NCI-H446 treated with DMSO at 0.1 percent for 48 hours (cell line): ENCODE measurements at regions not wholly inside any gene's neighbourhood (a gene's known extent, or its start where the extent isn't known, plus 50 kb on each side); places are given as distances from the start of the nearest gene placed in this dataset.

ENCODE experiments used
- DNase-seq: peaks from one replicate; lab custom pipeline; 2025; lab: John Stamatoyannopoulos, UW

- no peak for DNase-seq
Observed at GRCh38 chr11:127640561-127641451, 640.2 kb upstream of the KIRREL3 start.

GRCh38 chr11:127639916-127640315 lies 639.3 kb upstream of the KIRREL3 start:
- peak; percentile 24 for DNase-seq

GRCh38 chr11:127632976-127633680 lies 632.6 kb upstream of the KIRREL3 start:
- DNase-seq: no peak

- DNase-seq: no peak
Observed at GRCh38 chr11:127632546-127632945, 632.0 kb upstream of the KIRREL3 start.

- DNase-seq: no peak
Observed at GRCh38 chr11:127631974-127632373, 631.4 kb upstream of the KIRREL3 start.

GRCh38 chr11:127629200-127629599 lies 628.6 kb upstream of the KIRREL3 start:
- no peak for DNase-seq

- no peak for DNase-seq
Observed at GRCh38 chr11:127628458-127628785, 627.9 kb upstream of the KIRREL3 start.

- no peak for DNase-seq
Observed at GRCh38 chr11:127627629-127628457, 627.3 kb upstream of the KIRREL3 start.

GRCh38 chr11:127627204-127627603 lies 626.6 kb upstream of the KIRREL3 start:
- DNase-seq: no peak

GRCh38 chr11:127625402-127625801 lies 624.8 kb upstream of the KIRREL3 start:
- no peak for DNase-seq

- DNase-seq: no peak
Observed at GRCh38 chr11:127624306-127624856, 623.8 kb upstream of the KIRREL3 start.

- DNase-seq: no peak
Observed at GRCh38 chr11:127622686-127623085, 622.1 kb upstream of the KIRREL3 start.

GRCh38 chr11:127620671-127621070 lies 620.1 kb upstream of the KIRREL3 start:
- DNase-seq: no peak

GRCh38 chr11:127619946-127620345 lies 619.4 kb upstream of the KIRREL3 start:
- no peak for DNase-seq

- no peak for DNase-seq
Observed at GRCh38 chr11:127618721-127619120, 618.2 kb upstream of the KIRREL3 start.

GRCh38 chr11:127616158-127616557 lies 615.6 kb upstream of the KIRREL3 start:
- DNase-seq: no peak

GRCh38 chr11:127612607-127613006 lies 612.0 kb upstream of the KIRREL3 start:
- DNase-seq: no peak

GRCh38 chr11:127609025-127609773 lies 608.6 kb upstream of the KIRREL3 start:
- no peak for DNase-seq

GRCh38 chr11:127607487-127608085 lies 607.0 kb upstream of the KIRREL3 start:
- DNase-seq: no peak

- DNase-seq: no peak
Observed at GRCh38 chr11:127601578-127601977, 601.0 kb upstream of the KIRREL3 start.

- DNase-seq: no peak
Observed at GRCh38 chr11:127600674-127601073, 600.1 kb upstream of the KIRREL3 start.
